Adrenal gland (tissue), 9 donors: ENCODE measurements at regions not wholly inside any gene's neighbourhood (a gene's known extent, or its start where the extent isn't known, plus 50 kb on each side); places are given as distances from the start of the nearest gene placed in this dataset.
"Not testable (repeated sequence)": the region's sequence is repeated elsewhere in the genome, so short reads cannot be mapped to it uniquely, and the experiment has no call there.

ENCODE experiments used
- DNase-seq, 7 donors: peaks; one replicate each; pipeline ENCODE4 v3.0.0-alpha.2; 2019 to 2020
- H3K27ac ChIP-seq, 5 donors: fragments of 200-600 bp; sonication (generic) in 4 of 5; 1 replicate in 3 of 5; 2 replicates in 2 of 5; pipeline versions ENCODE4 v1.5.1 to v1.8.0; 2016 to 2020; ENCODE audit warnings: mild to moderate bottlenecking in 1 of 5
- H3K27me3 ChIP-seq: fragments of 200-600 bp; 2 replicates; pipeline ENCODE4 v1.8.0; 2021
- H3K36me3 ChIP-seq, 2 donors: fragments of 200-600 bp; replicated peaks in 1 of 2; 1 replicate in 1 of 2; 2 replicates in 1 of 2; pipeline versions ENCODE4 v1.5.1 to v1.8.0; 2018 to 2022
- H3K4me1 ChIP-seq, 2 donors: fragments of 200-600 bp; replicated peaks in 1 of 2; 1 replicate in 1 of 2; 2 replicates in 1 of 2; pipeline versions ENCODE4 v1.5.1 to v1.8.0; 2018 to 2021
- H3K4me3 ChIP-seq, 4 donors: fragments of 200-600 bp; sonication (generic) in 3 of 4; one replicate each; pipeline ENCODE4 v1.5.1; 2016 to 2018
- H3K9me3 ChIP-seq, 3 donors: fragments of 200-600 bp; sonication (generic) in 1 of 3; replicated peaks in 1 of 3; 1 replicate in 2 of 3; 2 replicates in 1 of 3; pipeline versions ENCODE4 v1.5.1 to v1.8.0; 2016 to 2021
- CTCF ChIP-seq, 6 experiments: fragments of 450-650 bp in 4 of 6; fragments of 200-600 bp in 2 of 6; sonication (generic) in 1 of 6; IDR thresholded peaks; 1 replicate in 5 of 6; 2 replicates in 1 of 6; pipeline versions ENCODE4 v1.5.1 to v1.8.0; 2016 to 2021; ENCODE audit warnings: antibody characterized with exemption in 6 of 6, mild to moderate bottlenecking in 2 of 6, moderate library complexity in 1 of 6
- POLR2A ChIP-seq, 2 donors: fragments of 450-650 bp; IDR thresholded peaks; one replicate each; pipeline ENCODE4 v1.6.1; 2017; ENCODE audit warnings: antibody characterized with exemption in 2 of 2, mild to moderate bottlenecking in 2 of 2, moderate library complexity in 1 of 2
- WGBS, 4 donors: extraction: QIAGEN DNeasy Blood & Tissue Kit in 2 of 4; methylation state at CpG; one replicate each; pipeline versions ENCODE4 v1.1.5 to v1.1.7; 2013 to 2017; 5-methylcytosine and 5-hydroxymethylcytosine counted together
- intact Hi-C, 2 donors: fragments of 100-400 bp; cut with DNase I; formaldehyde crosslinking; loops; one replicate each; pipeline versions ENCODE4 v1.14.1 to v1.15.0; 2022 to 2023
- donor health status: healthy with polysubstance abuse.
- donor health status: Bipolar disorder and iron deficiency.
- donor health status: DM: yes; HTN: yes; CAD: no.
- donor health status: DM: no; HTN: no; CAD: no.
- donor health status: DM: no; HTN: no; CAD: no.

DNA sequence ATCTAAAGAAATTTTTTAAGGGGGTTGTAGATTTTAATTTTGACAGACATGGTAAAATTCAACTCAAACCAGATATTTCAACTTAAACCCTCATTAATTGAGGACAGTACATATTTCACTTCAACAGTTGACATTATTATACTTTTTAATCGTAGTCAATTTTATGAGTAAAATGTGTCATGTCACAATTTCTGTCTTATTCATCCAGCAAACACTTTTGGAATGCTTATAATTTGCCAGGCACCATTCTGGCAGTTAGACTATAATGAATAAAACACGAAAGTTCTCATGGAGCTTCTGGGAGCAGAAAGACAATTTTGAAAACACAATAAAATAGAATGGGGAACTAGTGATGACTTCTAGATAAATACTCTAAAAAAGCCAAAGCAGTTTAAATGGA, 1094.8 kb downstream of the SUCLG1 start:
- 59 to 64% (median 63%) methylated on average over 2 of the region's 2 CpGs for WGBS, 4 donors
- H3K9me3 ChIP-seq, result no peaks in the 10 kb centered on the region
- H3K27me3 ChIP-seq, result no peaks in the 10 kb centered on the region
- H3K4me3 ChIP-seq, result no peak overlapping the region
- no peak overlapping the region for H3K27ac ChIP-seq
- intact Hi-C loops, result no loop called here
- no peak for DNase-seq
- no peak for TF ChIP-seq CTCF (IDR thresholded peaks at IDR 0.05)
- TF ChIP-seq POLR2A (IDR thresholded peaks at IDR 0.05), result no peak
- no peaks in the 10 kb centered on the region for H3K4me1 ChIP-seq
- no peaks in the 10 kb centered on the region for H3K36me3 ChIP-seq

DNA sequence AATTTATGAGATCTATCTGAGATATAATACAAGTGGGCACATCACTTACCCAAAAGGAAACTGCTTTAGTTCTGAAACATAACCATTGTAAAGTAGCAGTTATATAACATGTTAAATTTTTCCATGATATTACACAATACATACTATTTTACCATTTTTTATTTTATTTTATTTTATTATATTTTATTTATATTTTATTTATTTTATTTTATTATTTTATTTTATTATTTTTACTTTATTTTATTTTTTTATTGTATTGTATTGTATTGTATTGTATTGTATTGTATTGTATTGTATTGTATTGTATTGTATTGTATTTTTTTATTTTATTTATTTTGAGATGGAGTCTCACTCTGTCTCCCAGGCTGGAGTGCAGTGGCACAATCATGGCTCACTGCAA, 1095.9 kb downstream of the SUCLG1 start:
- intact Hi-C loops, H3K4me3 ChIP-seq, H3K27ac ChIP-seq, H3K27me3 ChIP-seq, H3K4me1 ChIP-seq, H3K36me3 ChIP-seq, H3K9me3 ChIP-seq, DNase-seq: not testable (repeated sequence)

DNA sequence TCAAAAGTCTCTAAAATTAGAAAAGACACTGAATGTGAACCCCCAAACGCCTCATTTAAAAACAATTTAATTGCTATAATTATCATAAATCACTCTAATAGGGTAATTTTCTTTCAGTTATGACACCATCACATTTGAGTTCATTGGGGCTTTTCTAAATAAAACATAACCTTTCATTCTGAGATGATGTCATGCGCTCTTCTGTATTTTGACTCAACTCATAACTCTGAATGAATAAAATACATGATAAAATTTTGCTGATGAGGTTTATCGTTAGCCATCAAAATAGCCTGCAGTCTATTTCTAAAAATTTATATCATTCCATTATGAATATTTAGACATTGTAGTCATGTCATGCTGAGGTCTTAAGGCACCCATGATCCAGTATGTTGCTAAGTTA, 1099.7 kb downstream of the SUCLG1 start:
- no peaks in the 10 kb centered on the region for H3K27me3 ChIP-seq
- H3K4me3 ChIP-seq, result no peak overlapping the region
- peaks cover 0 to under 1% (median 0%) of the 10 kb centered on the region in 3 donors for H3K9me3 ChIP-seq
- H3K27ac ChIP-seq, result no peak overlapping the region
- no peaks in the 10 kb centered on the region for H3K4me1 ChIP-seq
- TF ChIP-seq CTCF (IDR thresholded peaks at IDR 0.05), result no peak
- H3K36me3 ChIP-seq, result no peaks in the 10 kb centered on the region
- intact Hi-C loops, result no loop called here
- 69 to 72% (median 70%) methylated on average over 3 of the region's 3 CpGs for WGBS, 4 donors
- no peak for DNase-seq

- no peak for DNase-seq
- H3K4me1 ChIP-seq, result no peaks in the 10 kb centered on the region
- WGBS, 4 donors, result 83 to 92% (median 87%) methylated on average over 2 of the region's 2 CpGs
- intact Hi-C loops, result no loop called here
- TF ChIP-seq CTCF (IDR thresholded peaks at IDR 0.05) (no peak), POLR2A (IDR thresholded peaks at IDR 0.05) (no peak)
- no peaks in the 10 kb centered on the region for H3K9me3 ChIP-seq
- H3K27me3 ChIP-seq, result no peaks in the 10 kb centered on the region
- no peak overlapping the region for H3K4me3 ChIP-seq
- H3K36me3 ChIP-seq, result no peaks in the 10 kb centered on the region
- no peak overlapping the region for H3K27ac ChIP-seq
These were observed 1116.2 kb downstream of the SUCLG1 start for GRCh38 chr2:83342860-83343329.

GRCh38 chr2:83340424-83340823, 1118.7 kb downstream of the SUCLG1 start:
- H3K4me1 ChIP-seq, result no peaks in the 10 kb centered on the region
- no peak overlapping the region for H3K27ac ChIP-seq
- H3K36me3 ChIP-seq, result no peaks in the 10 kb centered on the region
- H3K9me3 ChIP-seq, result no peaks in the 10 kb centered on the region
- DNase-seq, result no peak
- H3K4me3 ChIP-seq, result no peak overlapping the region
- intact Hi-C loops, result no loop called here
- TF ChIP-seq CTCF (IDR thresholded peaks at IDR 0.05) (no peak), POLR2A (IDR thresholded peaks at IDR 0.05) (no peak)
- WGBS, 4 donors, result 92 to 96% (median 94%) methylated on average over 3 of the region's 3 CpGs
- H3K27me3 ChIP-seq, result no peaks in the 10 kb centered on the region

GRCh38 chr2:83339942-83340341, 1119.1 kb downstream of the SUCLG1 start:
- 90 to 95% (median 93%) methylated on average over 5 of the region's 5 CpGs for WGBS, 4 donors
- H3K36me3 ChIP-seq, H3K27ac ChIP-seq, H3K27me3 ChIP-seq, H3K9me3 ChIP-seq, intact Hi-C loops, DNase-seq, H3K4me1 ChIP-seq, H3K4me3 ChIP-seq: not testable (repeated sequence)
